ENCODE measurements at regions not wholly inside any gene's neighbourhood (a gene's known extent, or its start where the extent isn't known, plus 50 kb on each side); places are given as distances from the start of the nearest gene placed in this dataset.

GRCh38 chr12:28936711-28937110, 212.4 kb upstream of the FAR2 start:
- no peak for DNase-seq (ENCODE audit: low read depth, low spot score)

DNA sequence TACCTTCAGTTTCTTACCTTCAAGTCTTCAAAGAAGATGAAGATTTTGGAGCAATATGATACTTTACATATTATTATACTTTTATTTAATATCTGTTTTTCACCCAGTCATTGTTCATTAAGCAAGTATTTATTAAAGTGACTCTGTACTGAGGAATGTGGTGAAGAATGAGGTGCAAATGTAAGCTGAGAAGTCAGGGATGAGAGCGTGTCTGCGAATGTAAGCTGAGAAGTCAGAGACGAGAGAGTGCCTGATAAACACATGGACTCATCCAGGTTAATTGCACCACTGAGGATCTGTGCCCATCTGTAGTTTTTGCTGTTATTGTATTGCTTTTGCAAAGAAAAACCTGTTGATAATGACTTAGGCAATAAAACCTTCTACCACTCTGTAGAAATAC, 211.9 kb upstream of the FAR2 start:
- DNase-seq (ENCODE audit: low read depth, low spot score): peak; percentile 12

- no peak for DNase-seq (ENCODE audit: low read depth, low spot score)
Observed at GRCh38 chr12:28938056-28938455, 211.0 kb upstream of the FAR2 start.

- no peak for DNase-seq (ENCODE audit: low read depth, low spot score)
Observed at GRCh38 chr12:28938581-28939235, 210.4 kb upstream of the FAR2 start.

DNA sequence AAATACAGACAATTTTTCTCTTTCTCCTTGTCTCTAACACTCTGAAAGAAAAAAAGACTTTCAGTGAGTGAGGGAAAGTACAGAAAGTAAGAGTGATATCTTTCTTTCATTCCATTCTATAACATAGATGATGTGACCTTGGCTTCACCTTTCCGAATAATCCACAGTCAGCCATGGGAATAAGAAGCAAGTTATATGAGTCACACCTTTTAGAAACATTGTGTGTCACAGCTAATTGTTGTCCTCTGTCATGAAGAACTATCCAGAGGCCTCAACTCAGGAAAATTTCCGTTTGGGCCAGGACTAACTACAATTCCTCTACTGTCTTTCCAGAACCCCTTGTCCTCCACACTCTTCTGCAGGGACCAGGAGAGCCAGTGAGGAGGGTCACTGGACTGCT, 209.7 kb upstream of the FAR2 start:
- no peak for DNase-seq (ENCODE audit: low read depth, low spot score)

DNA sequence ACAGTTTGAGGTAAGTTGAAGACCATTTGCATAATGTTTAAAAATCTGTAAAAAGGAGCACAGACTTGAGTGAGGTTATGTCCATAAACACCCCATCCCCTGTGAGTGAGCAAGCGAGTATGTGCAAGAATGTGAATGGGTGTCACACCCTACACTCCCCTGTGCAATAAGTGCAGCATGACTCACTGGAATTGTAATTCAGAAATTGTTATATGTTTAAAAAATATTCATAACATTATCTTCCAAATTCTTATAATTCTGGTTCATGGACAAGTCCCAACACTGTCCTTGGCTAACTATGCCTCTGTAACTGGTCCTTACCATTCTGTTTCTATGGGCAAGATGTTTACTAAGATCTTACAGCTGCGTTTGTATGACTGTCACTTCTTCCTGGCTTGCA, 207.8 kb upstream of the FAR2 start:
- DNase-seq (ENCODE audit: low read depth, low spot score): no peak

DNA sequence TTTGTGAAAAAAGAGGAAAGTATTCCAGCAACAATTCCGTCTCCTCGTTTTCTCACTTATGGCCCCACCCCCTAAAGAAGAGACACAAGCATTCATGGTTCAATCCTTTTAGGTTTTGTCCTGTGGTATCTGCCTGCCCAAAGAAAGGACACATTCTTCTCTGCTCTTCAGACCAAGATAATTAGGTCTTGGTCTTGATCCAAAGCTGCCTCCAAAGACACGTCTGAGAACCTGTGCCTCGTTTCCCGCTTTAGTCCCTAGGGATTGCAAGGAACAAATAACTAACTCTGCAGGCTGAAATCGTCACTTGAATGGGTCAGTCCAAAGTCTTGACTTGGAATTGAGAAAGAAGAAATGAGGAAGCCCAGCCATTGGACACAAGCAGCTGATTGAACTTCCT, 202.7 kb upstream of the FAR2 start:
- DNase-seq (ENCODE audit: low read depth, low spot score): no peak

- DNase-seq (ENCODE audit: low read depth, low spot score): no peak
Observed at GRCh38 chr12:28948685-28949084, 200.4 kb upstream of the FAR2 start.

GRCh38 chr12:28949184-28949583, 199.9 kb upstream of the FAR2 start:
- no peak for DNase-seq (ENCODE audit: low read depth, low spot score)

DNA sequence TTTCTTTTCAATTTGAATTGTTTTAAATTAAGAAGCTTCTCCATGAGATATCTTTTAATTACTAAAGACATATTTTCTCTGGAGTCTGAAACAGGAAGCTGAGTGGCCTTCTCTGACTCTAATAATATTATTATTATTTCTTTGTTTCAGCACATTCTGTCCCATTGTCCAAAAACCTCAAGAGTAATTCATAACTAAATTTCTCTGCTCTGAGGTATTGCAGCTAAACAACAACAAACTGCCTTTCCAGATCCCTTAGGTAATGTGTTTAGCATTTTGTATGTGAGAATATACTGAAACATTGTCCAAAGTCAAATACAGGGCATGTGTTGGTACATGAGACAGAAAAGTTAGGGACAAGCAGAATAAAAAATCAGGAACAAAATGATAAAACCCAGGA, 199.0 kb upstream of the FAR2 start:
- no peak for DNase-seq (ENCODE audit: low read depth, low spot score)

DNA sequence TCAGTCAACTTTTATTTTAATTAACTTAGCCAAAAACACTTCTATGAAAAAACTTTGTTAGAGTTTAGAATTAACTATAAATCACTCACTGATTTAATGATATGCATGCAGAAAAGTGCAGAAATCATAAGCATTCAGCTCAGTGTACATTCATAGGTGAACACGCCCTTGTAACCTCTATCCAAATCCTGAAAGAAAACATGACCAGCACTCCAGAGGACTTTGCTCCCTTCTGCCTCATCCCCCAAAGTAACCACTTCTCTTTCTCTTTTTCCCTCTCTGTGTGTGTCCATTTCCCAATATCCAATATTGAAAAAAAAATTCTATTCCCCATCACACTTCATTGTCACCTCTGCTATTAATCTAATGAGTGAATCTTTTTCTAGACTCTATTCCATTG, 197.1 kb upstream of the FAR2 start:
- no peak for DNase-seq (ENCODE audit: low read depth, low spot score)

- DNase-seq (ENCODE audit: low read depth, low spot score): no peak
Observed at GRCh38 chr12:28954333-28954732, 194.7 kb upstream of the FAR2 start.

- DNase-seq (ENCODE audit: low read depth, low spot score): no peak
Observed at GRCh38 chr12:28955491-28955890, 193.6 kb upstream of the FAR2 start.

DNA sequence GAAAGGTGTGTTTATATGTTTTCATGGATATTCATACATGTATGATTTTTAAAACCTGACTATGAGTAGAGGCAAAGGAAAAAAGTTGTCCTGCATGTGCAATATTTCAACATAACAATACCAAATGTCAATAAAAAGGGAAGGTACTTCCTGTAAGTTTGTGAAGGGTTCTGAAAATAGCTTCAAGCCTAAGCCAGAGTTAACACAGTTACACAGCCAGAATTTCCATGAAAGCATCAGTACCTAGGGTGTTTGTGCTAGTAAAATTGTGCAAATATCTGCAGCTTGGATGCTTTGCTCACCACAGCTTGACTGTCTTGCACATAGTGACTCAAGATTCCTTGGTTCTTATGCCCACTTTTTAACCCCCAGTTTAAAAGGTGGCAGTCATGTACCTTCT, 193.1 kb upstream of the FAR2 start:
- no peak for DNase-seq (ENCODE audit: low read depth, low spot score)

DNA sequence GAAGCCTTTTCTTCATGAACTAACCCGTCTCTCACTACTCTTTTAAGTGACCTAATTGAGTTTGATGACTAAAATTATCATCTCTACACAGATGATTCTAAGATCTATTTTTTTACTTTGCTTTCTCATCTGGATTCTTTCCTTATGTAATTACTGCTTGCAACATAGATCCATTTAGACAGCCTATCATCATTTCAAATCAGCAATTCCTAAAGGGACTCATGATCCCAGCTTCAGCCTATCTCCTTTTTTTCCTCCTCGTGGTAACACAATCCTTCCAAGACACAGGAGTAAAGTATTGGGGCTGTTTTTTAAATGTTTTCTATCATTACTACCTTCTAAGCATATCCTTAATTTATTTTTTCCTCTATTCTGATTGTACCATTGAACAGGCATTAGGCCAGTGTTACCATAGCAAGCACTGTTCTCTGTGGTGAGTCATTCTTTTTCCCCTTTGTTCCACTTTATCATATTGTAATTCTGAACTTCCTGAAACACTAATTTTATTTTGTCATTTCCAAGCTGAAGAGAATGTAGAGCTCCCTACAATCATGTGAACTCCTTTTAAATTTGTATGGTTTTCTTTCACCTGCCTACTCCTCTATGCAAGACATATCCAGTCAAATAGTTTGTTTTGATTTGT, 190.4 kb upstream of the FAR2 start:
- no peak for DNase-seq (ENCODE audit: low read depth, low spot score)

DNA sequence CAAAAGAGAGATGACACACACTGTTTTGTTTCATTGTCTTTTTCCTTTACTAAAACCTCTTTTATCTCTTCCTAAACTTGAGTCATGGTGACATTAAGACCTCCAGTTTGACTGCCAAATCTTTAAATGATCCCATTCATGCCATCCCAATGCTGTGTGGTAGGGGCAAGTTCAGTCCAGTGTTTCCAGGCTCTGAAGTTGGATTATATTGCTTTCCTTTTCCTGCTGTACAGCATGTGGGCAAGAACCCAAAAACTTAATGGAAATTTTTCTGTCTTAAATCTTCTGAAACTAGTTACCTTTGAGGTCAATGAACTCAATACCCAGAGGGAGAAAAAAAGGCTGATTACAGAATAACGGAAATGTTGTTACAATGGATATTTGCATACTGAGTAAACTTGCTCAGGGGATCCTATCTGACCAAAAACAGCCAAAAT, 187.1 kb upstream of the FAR2 start:
- DNase-seq (ENCODE audit: low read depth, low spot score): no peak

- peak; percentile 5 for DNase-seq (ENCODE audit: low read depth, low spot score)
Observed at GRCh38 chr12:28963554-28963953, 185.5 kb upstream of the FAR2 start.

GRCh38 chr12:28966046-28966780, 182.9 kb upstream of the FAR2 start:
- DNase-seq (ENCODE audit: low read depth, low spot score): no peak

DNA sequence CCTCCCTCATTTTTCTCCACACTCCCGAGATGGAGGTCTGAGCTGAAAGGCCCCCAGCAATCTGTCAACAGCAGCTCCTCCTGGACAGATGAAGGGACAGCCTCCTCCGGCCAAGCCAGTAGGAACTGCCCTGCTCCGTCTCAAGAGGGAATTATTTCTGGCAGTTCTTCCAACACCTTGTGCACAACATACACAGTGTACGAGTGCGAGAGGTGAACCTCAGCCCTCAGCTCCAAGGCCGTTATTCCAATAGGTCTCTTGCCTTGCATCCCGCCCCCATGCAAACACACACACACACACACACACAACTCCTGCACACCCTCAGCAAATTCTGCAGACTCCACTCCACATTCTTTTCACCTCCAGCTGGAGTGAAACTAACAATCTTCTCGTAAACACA, 181.7 kb upstream of the FAR2 start:
- no peak for DNase-seq (ENCODE audit: low read depth, low spot score)

- DNase-seq (ENCODE audit: low read depth, low spot score): no peak
Observed at GRCh38 chr12:28973491-28973890, 175.6 kb upstream of the FAR2 start.

GRCh38 chr12:28974166-28974565, 174.9 kb upstream of the FAR2 start:
- DNase-seq (ENCODE audit: low read depth, low spot score): no peak

DNA sequence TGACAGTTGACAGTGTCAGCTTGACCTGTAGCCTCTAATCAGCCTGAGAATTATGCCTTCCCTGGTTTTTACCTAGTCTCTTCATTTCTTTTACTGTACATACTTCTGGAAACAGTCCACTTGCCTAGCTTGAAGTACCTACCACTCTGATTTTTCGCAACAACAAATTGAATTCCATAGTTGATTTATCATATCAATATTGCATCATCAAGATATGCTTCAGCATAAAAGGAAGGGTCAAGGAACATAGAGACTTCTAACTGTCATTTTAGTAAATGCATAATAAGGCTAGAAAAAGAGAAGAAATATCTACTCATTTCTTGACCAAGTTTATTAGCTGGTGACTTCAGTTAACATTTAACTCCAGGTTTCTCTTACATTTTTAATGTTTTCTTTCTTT, 174.2 kb upstream of the FAR2 start:
- no peak for DNase-seq (ENCODE audit: low read depth, low spot score)
